ENCODE measurements at regions not wholly inside any gene's neighbourhood (a gene's known extent, or its start where the extent isn't known, plus 50 kb on each side); places are given as distances from the start of the nearest gene placed in this dataset.

DNA sequence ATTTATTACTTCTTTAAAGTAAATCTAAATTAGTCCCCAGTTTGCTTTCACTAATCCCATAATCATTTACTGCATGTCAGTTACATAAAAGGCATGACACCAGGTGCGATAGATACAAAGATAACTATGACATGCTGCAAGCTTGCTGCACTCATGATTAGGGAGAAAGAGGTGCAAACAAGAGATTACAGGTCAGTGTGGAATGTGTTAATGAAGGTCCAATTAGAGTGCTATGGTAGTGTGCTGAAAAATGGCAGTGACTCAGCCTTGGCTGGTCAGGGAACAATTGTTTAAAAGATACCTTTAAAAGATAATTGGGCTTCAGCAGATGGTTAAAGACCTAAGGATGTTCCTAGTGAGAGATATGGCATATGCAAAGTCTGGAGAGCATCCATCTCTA, 352.6 kb upstream of the TGFBR2 start (continued):
- TF ChIP-seq, protein P1, sequence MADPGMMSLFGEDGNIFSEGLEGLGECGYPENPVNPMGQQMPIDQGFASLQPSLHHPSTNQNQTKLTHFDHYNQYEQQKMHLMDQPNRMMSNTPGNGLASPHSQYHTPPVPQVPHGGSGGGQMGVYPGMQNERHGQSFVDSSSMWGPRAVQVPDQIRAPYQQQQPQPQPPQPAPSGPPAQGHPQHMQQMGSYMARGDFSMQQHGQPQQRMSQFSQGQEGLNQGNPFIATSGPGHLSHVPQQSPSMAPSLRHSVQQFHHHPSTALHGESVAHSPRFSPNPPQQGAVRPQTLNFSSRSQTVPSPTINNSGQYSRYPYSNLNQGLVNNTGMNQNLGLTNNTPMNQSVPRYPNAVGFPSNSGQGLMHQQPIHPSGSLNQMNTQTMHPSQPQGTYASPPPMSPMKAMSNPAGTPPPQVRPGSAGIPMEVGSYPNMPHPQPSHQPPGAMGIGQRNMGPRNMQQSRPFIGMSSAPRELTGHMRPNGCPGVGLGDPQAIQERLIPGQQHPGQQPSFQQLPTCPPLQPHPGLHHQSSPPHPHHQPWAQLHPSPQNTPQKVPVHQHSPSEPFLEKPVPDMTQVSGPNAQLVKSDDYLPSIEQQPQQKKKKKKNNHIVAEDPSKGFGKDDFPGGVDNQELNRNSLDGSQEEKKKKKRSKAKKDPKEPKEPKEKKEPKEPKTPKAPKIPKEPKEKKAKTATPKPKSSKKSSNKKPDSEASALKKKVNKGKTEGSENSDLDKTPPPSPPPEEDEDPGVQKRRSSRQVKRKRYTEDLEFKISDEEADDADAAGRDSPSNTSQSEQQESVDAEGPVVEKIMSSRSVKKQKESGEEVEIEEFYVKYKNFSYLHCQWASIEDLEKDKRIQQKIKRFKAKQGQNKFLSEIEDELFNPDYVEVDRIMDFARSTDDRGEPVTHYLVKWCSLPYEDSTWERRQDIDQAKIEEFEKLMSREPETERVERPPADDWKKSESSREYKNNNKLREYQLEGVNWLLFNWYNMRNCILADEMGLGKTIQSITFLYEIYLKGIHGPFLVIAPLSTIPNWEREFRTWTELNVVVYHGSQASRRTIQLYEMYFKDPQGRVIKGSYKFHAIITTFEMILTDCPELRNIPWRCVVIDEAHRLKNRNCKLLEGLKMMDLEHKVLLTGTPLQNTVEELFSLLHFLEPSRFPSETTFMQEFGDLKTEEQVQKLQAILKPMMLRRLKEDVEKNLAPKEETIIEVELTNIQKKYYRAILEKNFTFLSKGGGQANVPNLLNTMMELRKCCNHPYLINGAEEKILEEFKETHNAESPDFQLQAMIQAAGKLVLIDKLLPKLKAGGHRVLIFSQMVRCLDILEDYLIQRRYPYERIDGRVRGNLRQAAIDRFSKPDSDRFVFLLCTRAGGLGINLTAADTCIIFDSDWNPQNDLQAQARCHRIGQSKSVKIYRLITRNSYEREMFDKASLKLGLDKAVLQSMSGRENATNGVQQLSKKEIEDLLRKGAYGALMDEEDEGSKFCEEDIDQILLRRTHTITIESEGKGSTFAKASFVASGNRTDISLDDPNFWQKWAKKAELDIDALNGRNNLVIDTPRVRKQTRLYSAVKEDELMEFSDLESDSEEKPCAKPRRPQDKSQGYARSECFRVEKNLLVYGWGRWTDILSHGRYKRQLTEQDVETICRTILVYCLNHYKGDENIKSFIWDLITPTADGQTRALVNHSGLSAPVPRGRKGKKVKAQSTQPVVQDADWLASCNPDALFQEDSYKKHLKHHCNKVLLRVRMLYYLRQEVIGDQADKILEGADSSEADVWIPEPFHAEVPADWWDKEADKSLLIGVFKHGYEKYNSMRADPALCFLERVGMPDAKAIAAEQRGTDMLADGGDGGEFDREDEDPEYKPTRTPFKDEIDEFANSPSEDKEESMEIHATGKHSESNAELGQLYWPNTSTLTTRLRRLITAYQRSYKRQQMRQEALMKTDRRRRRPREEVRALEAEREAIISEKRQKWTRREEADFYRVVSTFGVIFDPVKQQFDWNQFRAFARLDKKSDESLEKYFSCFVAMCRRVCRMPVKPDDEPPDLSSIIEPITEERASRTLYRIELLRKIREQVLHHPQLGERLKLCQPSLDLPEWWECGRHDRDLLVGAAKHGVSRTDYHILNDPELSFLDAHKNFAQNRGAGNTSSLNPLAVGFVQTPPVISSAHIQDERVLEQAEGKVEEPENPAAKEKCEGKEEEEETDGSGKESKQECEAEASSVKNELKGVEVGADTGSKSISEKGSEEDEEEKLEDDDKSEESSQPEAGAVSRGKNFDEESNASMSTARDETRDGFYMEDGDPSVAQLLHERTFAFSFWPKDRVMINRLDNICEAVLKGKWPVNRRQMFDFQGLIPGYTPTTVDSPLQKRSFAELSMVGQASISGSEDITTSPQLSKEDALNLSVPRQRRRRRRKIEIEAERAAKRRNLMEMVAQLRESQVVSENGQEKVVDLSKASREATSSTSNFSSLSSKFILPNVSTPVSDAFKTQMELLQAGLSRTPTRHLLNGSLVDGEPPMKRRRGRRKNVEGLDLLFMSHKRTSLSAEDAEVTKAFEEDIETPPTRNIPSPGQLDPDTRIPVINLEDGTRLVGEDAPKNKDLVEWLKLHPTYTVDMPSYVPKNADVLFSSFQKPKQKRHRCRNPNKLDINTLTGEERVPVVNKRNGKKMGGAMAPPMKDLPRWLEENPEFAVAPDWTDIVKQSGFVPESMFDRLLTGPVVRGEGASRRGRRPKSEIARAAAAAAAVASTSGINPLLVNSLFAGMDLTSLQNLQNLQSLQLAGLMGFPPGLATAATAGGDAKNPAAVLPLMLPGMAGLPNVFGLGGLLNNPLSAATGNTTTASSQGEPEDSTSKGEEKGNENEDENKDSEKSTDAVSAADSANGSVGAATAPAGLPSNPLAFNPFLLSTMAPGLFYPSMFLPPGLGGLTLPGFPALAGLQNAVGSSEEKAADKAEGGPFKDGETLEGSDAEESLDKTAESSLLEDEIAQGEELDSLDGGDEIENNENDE (IDR thresholded peaks at IDR 0.05; ENCODE audit: insufficient replicate concordance, low read length) = no peak
- no peak for TF ChIP-seq BACH1 (IDR thresholded peaks at IDR 0.05; ENCODE audit: low read length)
